Stimulated activated naive CD4-positive, alpha-beta T cell (primary cell): ENCODE measurements at regions not wholly inside any gene's neighbourhood (a gene's known extent, or its start where the extent isn't known, plus 50 kb on each side); places are given as distances from the start of the nearest gene placed in this dataset.

Experiments
- DNase-seq, 6 experiments: peaks; one replicate each; lab custom pipeline; 2025; lab: John Stamatoyannopoulos, UW

DNA sequence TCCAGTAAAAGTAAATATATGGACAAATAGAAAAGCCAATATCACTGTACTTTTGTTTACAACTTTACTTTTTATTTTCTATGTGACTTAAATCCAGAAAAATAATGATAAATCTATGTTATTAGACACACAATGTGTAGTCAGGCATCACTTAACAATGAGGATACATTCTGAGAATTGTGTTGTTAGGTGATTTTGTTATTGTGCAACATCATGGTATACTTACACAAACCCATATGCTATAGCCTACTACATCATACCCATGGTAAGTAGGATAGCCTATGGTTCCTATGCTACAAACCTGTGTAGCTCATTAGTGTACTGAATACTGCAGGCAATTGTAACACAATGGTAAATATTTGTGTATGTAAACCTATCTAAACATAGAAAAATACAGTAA, 781.7 kb upstream of the GHITM start:
- no peak for DNase-seq

- no peak for DNase-seq
Measured at GRCh38 chr10:83367036-83367435, 772.3 kb upstream of the GHITM start.

DNA sequence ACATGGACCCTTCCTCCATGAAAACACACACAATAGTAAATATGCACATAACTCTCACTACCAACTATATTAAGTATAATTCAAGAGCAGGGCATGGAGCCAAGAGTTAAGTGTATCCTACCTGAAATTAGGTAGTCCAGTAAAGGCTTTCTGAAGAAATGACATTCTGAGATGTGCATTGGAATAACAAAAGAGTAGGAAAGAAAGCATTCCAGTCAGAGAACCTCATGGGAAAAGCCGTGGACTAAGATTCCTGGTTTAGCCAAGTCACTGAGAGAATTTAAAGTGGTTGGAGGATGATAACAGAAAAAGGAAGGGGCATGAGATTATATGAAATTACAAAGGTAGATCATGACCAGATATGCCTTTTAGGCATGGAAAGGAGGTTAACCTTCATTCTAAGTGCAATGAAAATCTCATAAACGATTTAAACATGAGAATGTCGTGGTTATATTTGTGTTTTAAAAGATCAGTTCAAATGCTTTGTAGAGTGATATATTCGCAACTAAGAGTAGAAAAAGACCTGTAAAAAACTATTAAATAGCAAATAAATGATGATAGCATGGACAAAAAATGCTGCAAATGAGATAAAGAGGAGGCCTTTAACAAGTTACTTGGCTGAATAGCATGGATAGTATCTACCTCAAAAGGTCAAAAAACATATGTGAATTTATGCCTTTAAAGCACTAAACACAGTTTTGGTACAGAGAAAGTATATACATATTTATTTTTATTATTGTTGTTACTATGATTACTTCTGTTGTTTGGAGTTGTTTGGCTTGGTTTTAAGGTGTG, 767.4 kb upstream of the GHITM start:
- DNase-seq, result no peak

GRCh38 chr10:83372646-83373045, 766.7 kb upstream of the GHITM start:
- no peak for DNase-seq

DNA sequence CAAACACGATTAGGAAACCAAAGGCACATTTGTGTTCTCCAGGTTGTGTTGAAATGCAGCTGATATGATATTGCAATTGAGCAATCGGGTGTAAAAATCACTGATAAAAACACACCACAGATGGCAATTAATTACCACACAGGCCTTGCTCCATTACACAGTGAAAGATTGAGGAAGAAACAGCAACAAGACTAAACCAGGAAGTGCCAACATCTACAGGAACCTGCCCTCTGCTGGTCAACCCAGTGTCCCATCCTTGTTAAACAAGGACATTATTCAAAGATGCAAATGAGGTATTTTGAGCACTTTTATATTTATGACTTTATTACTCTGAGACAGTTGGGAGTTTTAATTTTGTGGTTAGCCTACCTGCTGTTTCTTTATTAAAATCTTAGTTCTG, 765.6 kb upstream of the GHITM start:
- no peak for DNase-seq

DNA sequence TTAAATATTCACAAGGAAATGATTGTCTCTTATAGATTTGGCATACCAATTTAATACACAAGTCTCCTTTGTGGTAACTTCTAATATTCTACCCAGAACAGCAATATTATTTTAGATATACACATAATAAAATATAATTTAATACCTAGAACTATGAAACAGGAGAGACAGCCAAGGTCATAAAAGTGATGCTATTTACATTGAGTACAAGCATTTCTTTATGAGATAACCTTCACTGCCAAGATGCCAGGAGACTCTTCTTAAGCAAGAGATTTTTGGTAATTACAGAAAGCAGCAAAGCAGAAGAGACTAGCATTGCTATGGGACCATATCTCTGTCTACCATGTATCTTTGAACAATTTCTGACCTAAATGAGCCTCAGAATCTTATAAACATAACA, 764.6 kb upstream of the GHITM start:
- no peak for DNase-seq

DNA sequence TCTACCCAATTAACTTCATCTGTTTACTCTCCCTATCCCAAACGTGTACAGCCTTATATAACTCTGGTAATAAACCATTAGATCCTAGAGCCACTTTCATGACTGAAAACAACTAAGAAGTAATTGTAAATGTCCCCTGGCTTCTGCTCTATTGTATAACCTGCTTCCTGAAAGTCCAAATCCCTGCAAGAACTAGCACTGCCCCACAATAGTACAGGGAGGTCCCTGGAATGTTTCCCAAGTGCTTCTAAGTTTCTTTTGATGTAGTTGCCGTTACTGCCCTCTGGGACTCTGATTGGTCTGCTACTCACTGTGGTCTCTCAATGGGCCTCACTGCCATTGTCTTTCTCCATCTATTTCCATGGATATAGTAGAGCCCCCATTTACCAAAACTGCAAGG, 764.0 kb upstream of the GHITM start:
- no peak for DNase-seq

DNA sequence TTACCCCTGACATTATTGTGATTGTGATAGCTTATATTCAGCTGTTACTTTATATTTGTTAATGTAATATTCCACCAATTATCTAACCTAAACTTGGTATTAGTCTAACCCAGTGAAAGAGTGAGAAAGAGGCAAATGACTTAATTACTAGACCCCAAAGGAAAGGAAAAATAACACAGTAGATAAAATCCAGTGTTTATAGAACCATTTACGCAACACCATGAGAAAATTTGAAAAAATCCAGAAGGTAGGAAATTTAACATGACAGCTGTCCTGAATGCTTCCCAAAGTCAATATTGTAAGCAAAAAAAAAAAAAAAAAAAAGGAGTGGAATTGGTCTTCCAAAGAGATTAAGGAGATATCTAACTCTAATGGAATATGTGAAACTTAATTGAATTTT, 741.5 kb upstream of the GHITM start:
- no peak for DNase-seq

DNA sequence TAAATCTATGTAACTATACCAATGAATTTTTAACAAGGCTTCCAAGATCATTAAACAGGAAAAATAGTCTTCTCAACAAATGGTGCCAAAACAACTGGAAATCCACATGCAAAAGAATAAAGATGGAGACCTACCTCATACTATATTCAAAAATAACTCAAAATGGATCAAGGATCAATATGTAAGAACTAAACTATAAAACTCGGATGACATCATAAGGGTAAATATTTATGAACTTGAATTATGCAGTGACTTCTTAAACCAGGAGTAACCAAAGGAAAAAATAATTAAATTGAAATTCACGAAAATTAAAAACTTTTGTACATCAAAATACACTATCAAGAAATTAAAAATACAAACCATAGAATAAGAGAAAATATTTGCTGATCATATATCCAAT, 728.7 kb upstream of the GHITM start:
- no peak for DNase-seq

- no peak for DNase-seq
Measured at GRCh38 chr10:83425306-83425705, 714.0 kb upstream of the GHITM start.

DNA sequence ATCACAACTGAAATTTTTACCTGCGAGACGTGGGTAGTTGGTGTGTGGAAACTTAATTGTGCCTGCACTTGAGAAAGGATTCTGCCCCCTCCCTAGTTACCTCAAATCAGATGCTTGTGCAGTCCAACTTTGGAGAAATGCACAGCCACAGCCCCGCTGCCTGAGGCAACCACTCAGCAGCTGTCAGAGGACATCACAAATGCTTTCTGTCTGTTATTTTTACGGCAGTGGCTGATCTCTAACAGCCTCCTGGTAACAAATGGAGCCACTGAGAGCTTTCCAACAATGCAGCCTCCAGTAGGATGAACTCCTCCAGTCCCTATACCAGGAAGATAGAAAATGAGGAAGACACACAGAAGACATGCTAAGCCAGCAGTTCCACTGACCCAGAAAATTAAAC, 712.2 kb upstream of the GHITM start:
- DNase-seq, result no peak

- DNase-seq, result no peak
Measured at GRCh38 chr10:83432261-83433045, 706.9 kb upstream of the GHITM start.

DNA sequence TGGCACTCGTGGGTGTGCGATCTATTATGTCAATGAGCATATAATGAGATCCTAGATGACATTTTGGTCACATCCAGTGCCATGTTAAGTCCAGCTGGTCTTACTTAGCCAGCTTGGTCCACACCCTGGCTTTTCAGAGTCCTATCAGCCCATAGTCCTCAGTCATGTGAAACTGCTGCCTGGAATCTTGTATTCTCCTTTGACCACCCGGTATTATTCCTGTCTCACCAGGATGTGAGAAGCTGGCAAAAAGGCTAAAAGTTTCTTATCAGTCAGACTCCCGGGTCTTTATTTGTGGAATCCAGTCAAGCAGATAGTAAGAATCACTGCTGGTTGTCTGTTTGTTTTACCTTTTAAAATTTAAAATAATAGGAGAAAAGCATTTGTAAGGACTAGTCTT, 705.6 kb upstream of the GHITM start:
- no peak for DNase-seq

DNA sequence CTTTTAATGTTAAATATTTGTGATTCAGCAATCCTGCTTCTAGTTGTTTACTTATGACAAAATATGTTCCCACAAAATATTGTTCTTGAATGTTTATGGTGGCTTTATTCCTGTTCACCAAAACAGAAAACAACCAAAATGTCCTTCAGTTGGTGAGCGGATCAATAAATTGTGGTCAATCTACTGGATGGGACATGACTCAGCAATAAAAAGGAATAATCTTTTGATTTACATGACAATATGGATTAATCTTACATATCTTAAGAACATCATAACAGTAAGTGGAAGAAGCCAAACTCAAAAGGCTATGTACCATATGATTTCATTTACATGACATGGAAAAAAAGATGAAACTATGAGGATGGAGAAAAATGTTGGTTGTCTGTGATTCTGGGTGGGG, 691.3 kb upstream of the GHITM start:
- no peak for DNase-seq

DNA sequence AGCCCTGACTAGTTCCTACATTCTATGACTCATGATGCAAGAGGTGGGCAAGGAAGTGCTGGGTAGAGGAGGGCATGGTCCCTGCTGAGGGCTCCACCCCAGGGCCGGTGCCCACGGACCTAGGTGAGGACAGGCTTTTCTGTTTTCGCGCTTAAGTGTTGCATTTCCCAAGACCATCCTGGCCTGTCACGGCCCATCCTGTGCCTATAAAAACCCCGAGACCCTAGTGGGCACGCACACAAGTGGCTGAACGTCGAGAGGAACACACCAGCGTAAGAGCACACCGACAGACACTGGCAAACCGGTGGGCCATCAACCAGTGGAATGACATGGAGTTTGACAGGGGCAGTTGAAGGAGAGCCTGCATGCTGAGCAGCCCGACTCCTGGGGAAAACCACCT, 680.7 kb upstream of the GHITM start:
- no peak for DNase-seq

GRCh38 chr10:83459124-83459523, 680.2 kb upstream of the GHITM start:
- no peak for DNase-seq

DNA sequence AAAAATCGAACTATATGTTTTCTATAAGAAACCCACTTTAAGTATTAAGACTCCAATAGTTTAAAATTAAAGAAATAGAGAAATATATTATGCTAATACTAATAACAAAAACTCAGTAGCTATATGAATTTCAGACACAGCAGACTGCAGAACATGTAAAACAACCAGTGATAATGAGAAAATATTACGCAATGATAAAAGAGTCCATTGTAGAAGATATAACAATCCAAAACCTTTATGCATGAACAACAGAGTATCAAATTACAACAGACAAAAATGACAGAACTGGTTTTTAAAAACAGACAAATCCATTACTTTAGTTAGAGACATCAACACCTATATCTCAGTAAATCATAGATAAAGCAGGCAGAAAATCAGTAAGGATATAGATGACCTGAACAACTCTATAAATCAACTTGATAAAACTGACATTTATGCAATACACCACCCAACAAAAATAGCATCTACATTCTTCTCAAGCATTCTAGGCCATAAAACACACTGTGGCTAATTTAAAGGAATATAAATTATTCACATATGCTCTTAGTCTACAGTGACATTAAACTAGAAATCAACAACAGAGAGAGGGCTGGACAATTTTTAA, 669.5 kb upstream of the GHITM start:
- no peak for DNase-seq

DNA sequence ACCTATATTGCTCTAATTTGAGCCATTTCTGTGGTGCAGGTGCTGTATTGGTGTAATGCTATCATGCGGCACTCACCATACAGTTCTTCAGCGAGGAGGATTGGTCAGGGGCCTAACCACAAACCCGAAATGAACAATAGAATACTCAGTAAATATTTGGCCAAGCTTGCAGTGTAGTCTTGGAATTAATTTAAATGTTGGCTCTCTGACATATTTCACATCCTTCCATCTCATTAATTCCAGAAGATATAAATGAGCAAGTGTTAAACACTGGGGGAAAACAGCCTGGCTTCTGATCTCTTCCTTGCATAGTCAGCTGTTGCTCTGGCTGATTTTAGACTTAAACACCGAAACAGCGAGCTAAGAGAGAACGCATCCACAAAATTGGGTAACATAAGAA, 663.1 kb upstream of the GHITM start:
- DNase-seq, result no peak

DNA sequence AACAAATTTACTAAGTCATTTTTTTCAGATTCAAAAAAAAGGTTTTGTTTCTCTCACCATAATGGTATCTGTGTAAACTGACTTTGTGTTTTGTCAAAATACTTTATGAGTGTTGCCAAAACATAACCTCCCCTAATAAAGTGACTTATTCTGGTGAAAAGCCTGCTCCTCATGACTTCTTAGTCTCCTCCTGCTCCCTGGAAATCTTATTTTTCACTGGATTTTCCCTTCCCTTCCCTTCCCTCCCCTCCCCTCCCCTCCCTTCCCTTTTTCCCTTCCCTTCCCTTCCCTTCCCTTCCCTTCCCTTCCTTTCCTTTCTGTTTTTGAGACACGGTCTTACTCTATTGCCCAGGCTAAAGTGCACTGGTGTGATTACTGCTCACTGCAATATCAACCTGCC, 650.1 kb upstream of the GHITM start:
- DNase-seq, result no peak

DNA sequence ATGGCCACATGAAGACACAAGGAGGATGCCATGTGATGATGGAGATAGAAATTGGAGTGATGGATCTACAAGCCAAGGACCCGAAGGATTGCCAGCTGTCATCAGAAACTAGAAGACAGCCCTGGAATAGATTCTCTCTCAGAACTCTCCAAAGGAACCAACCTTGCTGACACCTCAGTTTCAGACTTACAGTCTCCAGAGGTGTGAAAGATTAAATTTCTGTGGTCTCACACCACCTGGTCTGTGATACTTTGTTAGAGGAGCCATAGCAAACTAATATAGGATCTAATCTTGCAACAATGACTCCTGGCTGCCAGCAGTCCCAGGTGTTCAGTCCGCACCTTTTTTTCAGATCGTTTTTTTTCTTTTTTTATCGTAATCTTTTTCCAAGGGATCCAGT, 647.3 kb upstream of the GHITM start:
- no peak for DNase-seq

DNA sequence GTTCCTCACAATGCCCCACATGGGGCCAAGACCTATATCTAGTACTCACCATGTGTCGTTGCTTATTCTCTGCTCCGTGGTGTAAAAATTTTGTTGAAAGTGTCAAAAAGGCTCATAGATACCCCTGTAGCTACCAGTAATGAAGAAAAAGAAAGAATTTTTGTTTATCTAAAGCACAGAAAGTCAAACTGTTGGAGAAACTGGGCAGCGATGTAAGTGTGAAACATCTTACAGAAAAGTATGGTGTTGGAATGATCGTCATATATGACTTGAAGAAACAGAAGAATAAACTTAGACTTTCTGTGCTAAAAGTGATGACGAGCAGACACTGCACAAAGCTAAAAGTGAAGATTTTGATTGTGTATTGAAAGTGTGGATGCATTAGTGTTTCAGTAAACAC, 626.6 kb upstream of the GHITM start:
- no peak for DNase-seq

DNA sequence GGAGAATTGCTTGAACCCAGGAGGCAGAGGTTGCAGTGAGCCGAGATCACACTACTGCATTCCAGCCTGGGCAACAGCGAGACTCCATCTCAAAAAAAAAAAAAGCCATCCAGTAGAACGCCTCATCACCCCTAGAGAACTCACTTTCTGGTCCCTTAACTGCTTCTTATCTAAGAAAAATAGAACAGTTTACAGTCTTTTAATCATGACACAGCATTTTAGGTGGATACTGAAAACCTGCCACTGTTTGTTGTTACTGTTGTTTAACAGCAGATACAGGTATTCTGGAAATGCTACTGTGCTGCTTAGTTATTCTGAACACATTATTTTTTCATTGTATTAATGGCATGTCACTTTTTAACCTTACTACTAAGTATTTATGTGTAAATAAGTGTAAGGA, 624.3 kb upstream of the GHITM start:
- DNase-seq, result no peak

- DNase-seq, result no peak
Measured at GRCh38 chr10:83516788-83517187, 622.5 kb upstream of the GHITM start.
